Kidney (tissue), 13 donors: ENCODE measurements at regions not wholly inside any gene's neighbourhood (a gene's known extent, or its start where the extent isn't known, plus 50 kb on each side); places are given as distances from the start of the nearest gene placed in this dataset.

ENCODE experiments used
- DNase-seq, 5 donors: peaks; one replicate each; pipeline ENCODE4 v3.0.0-alpha.2; 2013 to 2020
- FAIRE-seq: peaks from 2 replicates; lab custom pipeline; 2012; peaks lifted over from hg19 to GRCh38; lab: Jason Lieb, UNC
- H3K27ac ChIP-seq, 2 donors: one replicate each; pipeline ENCODE4 v1.7.0; 2013; ENCODE audit warnings: low read depth in 2 of 2, low read length in 2 of 2, inconsistent platforms in 1 of 2
- H3K27me3 ChIP-seq: one replicate; pipeline ENCODE4 v1.7.1; 2013; ENCODE audit warnings: low read length, inconsistent platforms; ENCODE audit not compliant: control insufficient read depth, insufficient read depth
- H3K36me3 ChIP-seq, 3 donors: one replicate each; pipeline versions ENCODE4 v1.7.0 to v1.7.1; 2013; ENCODE audit warnings: low read length in 3 of 3, control low read depth in 1 of 3, inconsistent platforms in 1 of 3; ENCODE audit not compliant: insufficient read depth in 3 of 3, control insufficient read depth in 2 of 3
- H3K4me1 ChIP-seq, 3 donors: one replicate each; pipeline versions ENCODE4 v1.7.0 to v1.7.1; 2013; ENCODE audit warnings: low read length in 3 of 3, inconsistent platforms in 1 of 3, low read depth in 1 of 3; ENCODE audit not compliant: control insufficient read depth in 2 of 3, insufficient read depth in 2 of 3
- H3K4me3 ChIP-seq, 3 donors: one replicate each; pipeline versions ENCODE4 v1.7.0 to v1.8.1; 2013; ENCODE audit warnings: low read length in 3 of 3, control low read depth in 1 of 3, inconsistent platforms in 1 of 3
- H3K9ac ChIP-seq, 3 donors: one replicate each; pipeline versions ENCODE4 v1.7.0 to v1.7.1; 2013; ENCODE audit warnings: low read length in 3 of 3, control low read depth in 1 of 3, inconsistent platforms in 1 of 3
- H3K9me3 ChIP-seq, 3 donors: one replicate each; pipeline versions ENCODE4 v1.7.0 to v1.7.1; 2013; ENCODE audit warnings: low read length in 3 of 3, control low read depth in 1 of 3, inconsistent platforms in 1 of 3; ENCODE audit not compliant: control insufficient read depth in 2 of 3, insufficient read depth in 1 of 3
- intact Hi-C: fragments of 100-400 bp; cut with DNase I; formaldehyde crosslinking; loops from one replicate; pipeline ENCODE4 v1.11.1; 2022
- TF ChIP-seq, protein P1 (sequence below): IDR thresholded peaks from 3 replicates; pipeline ENCODE4 v1.5.1; 2012; ENCODE audit warnings: mild to moderate bottlenecking, moderate library complexity, borderline replicate concordance; ENCODE audit not compliant: insufficient read depth; ENCODE audit errors: extremely low read depth
- donor health status: control.
- donor health status: control.
- donor health status: control.
- donor health status: control.
- donor health status: control.
- donor health status: DM: yes; HTN: yes; CAD: no.
- donor health status: Normal renal cell carcinoma (clear cell type).

- Histone ChIP-seq H3K9ac (no peak overlapping the region), H3K9me3 (no peaks in the 10 kb centered on the region), H3K36me3 (no peaks in the 10 kb centered on the region), H3K27ac (no peak overlapping the region), H3K4me1 (no peaks in the 10 kb centered on the region), H3K27me3 (no peaks in the 10 kb centered on the region), H3K4me3 (no peak overlapping the region)
- no peak for FAIRE-seq
- intact Hi-C loops, result no loop called here
- DNase-seq, result no peak
- TF ChIP-seq, protein P1, sequence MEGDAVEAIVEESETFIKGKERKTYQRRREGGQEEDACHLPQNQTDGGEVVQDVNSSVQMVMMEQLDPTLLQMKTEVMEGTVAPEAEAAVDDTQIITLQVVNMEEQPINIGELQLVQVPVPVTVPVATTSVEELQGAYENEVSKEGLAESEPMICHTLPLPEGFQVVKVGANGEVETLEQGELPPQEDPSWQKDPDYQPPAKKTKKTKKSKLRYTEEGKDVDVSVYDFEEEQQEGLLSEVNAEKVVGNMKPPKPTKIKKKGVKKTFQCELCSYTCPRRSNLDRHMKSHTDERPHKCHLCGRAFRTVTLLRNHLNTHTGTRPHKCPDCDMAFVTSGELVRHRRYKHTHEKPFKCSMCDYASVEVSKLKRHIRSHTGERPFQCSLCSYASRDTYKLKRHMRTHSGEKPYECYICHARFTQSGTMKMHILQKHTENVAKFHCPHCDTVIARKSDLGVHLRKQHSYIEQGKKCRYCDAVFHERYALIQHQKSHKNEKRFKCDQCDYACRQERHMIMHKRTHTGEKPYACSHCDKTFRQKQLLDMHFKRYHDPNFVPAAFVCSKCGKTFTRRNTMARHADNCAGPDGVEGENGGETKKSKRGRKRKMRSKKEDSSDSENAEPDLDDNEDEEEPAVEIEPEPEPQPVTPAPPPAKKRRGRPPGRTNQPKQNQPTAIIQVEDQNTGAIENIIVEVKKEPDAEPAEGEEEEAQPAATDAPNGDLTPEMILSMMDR, result no peak
Observed at GRCh38 chr4:71978210-71978835, 53.5 kb upstream of the NPFFR2 start.

DNA sequence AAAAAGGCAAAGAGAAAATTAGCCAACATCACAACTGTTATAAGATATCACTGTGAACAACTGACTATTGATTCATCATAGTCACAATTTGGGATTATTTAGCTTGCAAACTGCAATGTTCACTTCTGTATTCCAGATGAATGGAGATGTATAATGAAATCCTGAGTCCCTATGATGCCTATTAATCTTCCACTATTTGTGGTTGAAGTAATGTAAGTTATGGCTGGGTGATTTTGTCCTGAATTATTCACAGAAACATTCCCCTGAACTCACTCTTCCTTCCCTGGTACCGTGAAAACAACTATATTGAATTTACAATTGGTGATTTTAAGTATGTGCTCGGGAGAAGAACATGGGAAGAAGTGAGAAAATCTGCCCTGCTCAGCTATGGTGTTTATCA lies 50.8 kb upstream of the NPFFR2 start:
- Histone ChIP-seq H3K27me3 (no peaks in the 10 kb centered on the region), H3K9me3 (no peaks in the 10 kb centered on the region), H3K4me1 (no peaks in the 10 kb centered on the region), H3K36me3 (no peaks in the 10 kb centered on the region), H3K9ac (no peak overlapping the region), H3K27ac (no peak overlapping the region), H3K4me3 (no peak overlapping the region)
- FAIRE-seq (no peak), DNase-seq (no peak)
- TF ChIP-seq, protein P1, result no peak
- intact Hi-C loops, result no loop called here
